HG03108 (cell line): ENCODE measurements at regions not wholly inside any gene's neighbourhood (a gene's known extent, or its start where the extent isn't known, plus 50 kb on each side); places are given as distances from the start of the nearest gene placed in this dataset.
"Not testable (repeated sequence)": the region's sequence is repeated elsewhere in the genome, so short reads cannot be mapped to it uniquely, and the experiment has no call there.

Source experiments
- ATAC-seq: cut with Tn5 transposase; IDR thresholded peaks from one replicate; pipeline ENCODE4 v1.9.1; 2021; ENCODE audit warnings: moderate library complexity; ENCODE audit not compliant: unreplicated experiment

- no peak for ATAC-seq
Observed at GRCh38 chr16:13793841-13794409, 126.0 kb upstream of the ERCC4 start.

GRCh38 chr16:13795131-13795530, 124.8 kb upstream of the ERCC4 start:
- no peak for ATAC-seq

GRCh38 chr16:13797718-13798117, 122.2 kb upstream of the ERCC4 start:
- ATAC-seq: no peak

DNA sequence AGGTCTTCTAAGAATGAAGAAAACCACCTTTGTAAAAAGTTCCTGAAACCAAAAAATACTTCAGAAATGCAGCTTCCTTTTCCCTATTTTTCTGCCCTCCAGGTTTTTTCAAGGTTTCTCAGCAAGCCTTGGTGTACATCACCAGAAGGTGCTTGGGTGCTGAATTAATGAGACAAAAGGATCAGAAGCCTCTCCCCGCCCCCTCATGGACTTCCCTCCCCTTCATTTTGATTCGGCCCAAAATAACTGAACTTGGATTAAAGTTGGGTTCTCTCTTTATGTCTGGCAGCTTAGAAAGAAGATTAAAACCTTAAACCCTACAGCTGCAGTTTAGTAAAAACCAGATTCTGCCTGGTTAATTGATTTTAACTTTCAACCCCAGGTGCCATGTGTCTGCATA, 121.7 kb upstream of the ERCC4 start:
- ATAC-seq: no peak

DNA sequence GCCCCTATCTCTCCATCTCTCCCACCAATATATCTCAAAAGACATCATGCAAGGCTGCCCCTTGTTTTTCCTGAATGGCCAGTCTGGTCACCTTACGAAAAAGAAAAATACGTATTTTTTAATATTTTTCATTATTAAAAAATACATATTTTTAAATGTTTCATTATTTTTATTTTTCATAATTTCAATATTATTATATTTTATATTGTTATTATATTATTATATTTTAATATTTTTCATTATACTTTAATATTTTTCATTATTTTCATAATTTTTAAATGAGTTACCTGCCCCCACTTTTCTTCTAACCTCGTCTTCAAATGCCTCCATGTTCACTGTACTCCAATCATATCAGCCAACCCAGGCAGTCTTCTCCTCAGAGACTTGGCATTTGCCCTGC, 116.0 kb upstream of the ERCC4 start:
- no peak for ATAC-seq

DNA sequence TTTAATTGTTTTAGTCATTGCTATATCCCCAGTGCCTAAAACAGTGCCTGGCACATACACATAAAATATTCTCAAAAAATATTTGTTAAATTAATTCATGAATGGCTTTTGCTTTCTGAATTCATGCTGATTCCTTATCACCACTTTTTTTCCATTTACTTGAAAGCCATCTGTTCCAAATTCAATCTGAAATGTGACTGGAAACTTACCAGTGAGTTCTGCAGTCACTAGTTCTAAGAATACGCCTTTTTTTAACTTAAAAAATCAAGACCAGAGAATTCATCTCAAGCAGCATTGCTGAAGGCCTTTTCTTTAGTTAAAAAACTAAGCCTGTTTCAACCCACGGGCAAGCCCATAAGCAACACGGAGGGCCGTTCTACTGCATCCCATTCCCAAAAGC, 114.0 kb upstream of the ERCC4 start:
- ATAC-seq: no peak

GRCh38 chr16:13806671-13807070, 113.3 kb upstream of the ERCC4 start:
- ATAC-seq: no peak

- no peak for ATAC-seq
Observed at GRCh38 chr16:13808102-13808501, 111.9 kb upstream of the ERCC4 start.

DNA sequence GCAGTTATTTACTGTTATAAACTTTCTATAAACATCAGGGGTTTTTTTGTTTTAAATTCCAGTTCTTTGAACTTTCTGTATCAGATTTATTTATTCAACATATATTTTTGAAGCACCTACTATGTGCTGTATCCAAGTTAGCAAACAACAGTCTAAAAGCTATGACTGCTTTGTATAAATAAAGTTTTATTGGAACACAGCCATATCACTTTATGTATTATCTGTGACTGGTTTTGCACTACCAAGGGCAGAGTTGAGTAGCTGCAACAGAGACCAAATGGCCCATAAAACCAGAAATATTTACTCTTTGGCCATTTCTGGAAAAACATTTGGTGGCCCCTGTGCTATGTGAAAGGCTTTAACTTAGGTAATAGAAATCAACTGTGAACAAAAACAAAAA, 110.2 kb upstream of the ERCC4 start:
- no peak for ATAC-seq

GRCh38 chr16:13811834-13812233, 108.1 kb upstream of the ERCC4 start:
- no peak for ATAC-seq

GRCh38 chr16:13816701-13817100, 103.3 kb upstream of the ERCC4 start:
- ATAC-seq: no peak

DNA sequence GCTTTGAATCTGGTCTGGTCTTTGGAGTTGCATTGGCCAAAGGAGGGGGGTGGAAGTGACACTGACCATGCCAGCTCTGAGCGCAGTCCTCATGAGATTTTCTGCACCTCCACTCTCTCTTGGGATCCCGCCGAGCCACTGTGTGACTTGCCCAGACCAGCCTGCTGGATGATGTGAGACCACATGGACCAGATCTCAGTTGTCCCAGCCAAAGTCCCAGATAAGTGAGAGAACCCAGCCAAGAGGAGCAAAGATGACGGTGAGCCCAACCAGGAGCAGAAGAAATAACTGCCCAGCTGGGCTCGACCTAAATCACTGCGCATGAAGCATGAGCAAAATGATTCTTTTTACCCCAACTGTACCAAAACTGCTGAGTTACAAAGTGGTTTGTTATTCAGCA, 96.5 kb upstream of the ERCC4 start:
- ATAC-seq: no peak

DNA sequence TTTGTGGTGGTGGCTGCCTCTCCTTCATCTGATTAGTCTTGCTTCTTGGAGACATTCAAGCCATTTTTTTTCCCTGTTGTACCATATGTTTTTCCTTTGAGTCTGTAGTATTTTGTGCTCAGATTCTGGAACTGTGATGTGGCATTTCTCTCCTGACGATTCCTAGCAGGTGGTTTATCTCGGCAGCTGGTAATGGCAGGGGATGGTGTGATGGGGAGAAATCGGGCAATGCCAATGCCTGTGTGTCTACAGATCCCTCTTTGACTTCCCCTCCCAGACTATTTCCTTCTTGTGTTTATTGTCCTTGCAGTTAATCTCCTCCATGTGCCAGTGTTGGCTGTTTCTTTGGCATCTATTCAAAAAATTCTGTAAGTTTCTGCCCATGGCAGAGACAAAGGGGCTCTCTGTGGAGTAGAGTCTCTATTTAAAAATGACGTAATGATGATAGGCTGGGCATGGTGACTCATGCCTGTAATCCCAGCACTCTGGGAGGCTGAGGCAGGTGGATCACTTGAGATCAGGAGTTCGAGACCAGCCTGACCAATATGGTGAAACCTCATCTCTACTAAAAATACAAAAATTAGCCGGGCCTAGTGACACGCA, 90.2 kb upstream of the ERCC4 start:
- no peak for ATAC-seq

- no peak for ATAC-seq
Observed at GRCh38 chr16:13833515-13833914, 86.4 kb upstream of the ERCC4 start.

GRCh38 chr16:13835387-13835786, 84.6 kb upstream of the ERCC4 start:
- no peak for ATAC-seq

DNA sequence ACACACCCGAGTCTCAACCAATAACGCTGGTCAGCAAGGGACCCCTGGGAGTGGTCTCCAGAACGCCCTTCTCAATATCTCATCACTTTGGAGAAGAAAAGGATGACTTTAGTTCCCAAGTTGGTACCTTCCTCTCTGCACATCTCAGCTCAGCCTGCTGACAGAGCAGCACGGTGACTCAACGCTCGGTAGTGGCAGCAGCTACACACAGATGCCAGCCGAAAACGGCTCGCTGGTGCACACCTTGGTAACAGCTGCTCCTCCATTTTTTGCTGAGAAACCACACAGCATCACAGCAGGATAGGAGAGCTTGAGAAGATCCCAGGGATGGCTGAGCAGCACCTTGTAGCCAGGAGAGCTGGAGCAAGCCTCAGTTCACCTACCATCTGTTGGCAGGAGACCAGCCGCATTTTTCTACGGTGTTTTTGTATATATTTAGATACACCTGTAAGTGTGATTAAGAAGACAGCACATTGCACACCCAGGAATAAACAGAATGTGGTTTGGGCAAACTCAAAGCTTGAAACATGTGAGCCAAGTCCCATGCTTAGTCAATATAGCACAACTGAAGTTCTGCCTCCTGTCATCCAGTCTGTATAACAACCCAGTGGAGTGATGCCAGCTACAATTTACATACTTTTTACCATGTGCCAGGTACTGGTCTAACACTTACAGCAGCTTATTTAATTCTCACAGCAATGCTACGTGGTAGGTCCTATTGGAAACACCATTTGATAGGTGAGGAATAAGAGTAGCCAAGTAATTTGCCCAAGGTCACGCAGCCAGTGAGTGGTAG, 83.8 kb upstream of the ERCC4 start:
- ATAC-seq: no peak

- ATAC-seq: no peak
Observed at GRCh38 chr16:13838401-13839190, 81.4 kb upstream of the ERCC4 start.

- ATAC-seq: no peak
Observed at GRCh38 chr16:13839577-13839976, 80.4 kb upstream of the ERCC4 start.

DNA sequence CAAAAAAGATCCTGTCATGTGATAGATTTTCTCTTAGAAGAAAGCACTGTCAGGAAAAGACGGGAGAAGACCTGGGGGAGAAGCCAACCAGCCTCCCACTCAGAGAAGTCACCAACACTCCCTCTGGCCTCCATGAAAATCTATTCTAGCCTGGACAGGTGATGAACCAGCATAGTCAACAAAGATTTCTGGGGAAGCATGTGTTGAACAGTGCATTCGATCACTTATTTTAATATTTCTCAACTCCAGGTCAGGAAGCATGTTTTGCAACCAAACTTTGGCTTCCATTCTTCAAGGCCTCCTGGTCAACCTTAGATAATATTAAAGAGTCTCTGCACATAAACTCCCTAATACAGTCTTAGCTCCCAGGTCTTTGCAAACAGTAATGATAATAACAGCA, 74.7 kb upstream of the ERCC4 start:
- no peak for ATAC-seq

DNA sequence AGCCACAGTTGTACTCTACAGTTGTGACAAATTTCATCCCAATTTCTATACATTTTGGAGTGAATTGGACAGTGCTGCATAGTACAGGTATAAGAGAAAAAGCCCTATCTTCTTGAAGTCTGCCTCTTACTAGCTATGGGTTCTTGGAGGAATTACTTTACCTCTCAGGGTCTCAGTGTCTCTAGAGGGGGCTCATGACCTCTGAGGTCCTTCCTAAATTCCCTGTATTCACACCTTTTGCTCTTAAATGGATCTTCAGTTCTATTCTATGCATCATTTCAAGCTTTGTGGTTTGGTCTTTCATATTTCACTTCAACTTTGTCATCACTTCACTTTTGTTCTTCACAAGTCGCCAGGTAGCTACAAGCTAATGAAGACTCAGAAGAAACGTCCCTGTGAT, 71.2 kb upstream of the ERCC4 start:
- ATAC-seq: no peak

DNA sequence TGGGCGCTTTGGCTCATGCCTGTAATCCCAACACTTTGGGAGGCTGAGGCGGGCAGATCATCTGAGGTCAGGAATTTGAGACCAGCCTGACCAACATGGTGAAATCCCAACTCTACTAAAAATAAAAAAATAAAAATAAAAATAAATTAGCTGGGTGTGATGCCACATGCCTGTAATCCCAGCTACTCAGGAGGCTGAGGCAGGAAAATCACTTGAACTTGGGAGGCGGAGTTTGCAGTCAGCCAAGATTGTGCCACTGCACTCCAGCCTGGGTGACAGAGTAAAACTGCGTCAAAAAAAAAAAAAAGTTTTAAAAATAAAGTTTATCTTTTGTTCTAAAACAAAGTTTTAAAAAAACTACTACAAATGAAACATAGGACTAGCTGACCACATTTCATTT, 69.8 kb upstream of the ERCC4 start:
- ATAC-seq: not testable (repeated sequence)

GRCh38 chr16:13852827-13853226, 67.1 kb upstream of the ERCC4 start:
- ATAC-seq: no peak
